PC-9 (cell line): ENCODE measurements at regions not wholly inside any gene's neighbourhood (a gene's known extent, or its start where the extent isn't known, plus 50 kb on each side); places are given as distances from the start of the nearest gene placed in this dataset.

Experiments
- BruUV-seq: library from RNA; stranded (reverse); fragments of 400-500 nt; replicated peaks from 2 replicates; lab custom pipeline; 2021; lab: Mats Ljungman, UMichigan
- CTCF ChIA-PET: fragments of 300-600 bp; sonication (Branson Sonifier 250); formaldehyde crosslinking; loops from one replicate; lab custom pipeline; 2022; ENCODE audit warnings: antibody characterized with exemption; lab: Charles Lee
- POLR2A ChIA-PET: fragments of 300-600 bp; sonication (Branson Sonifier 250); formaldehyde crosslinking; loops from one replicate; lab custom pipeline; 2022; ENCODE audit warnings: antibody characterized with exemption; ENCODE audit not compliant: unreplicated experiment; lab: Charles Lee
- DNase-seq, 2 experiments: peaks; one replicate each; pipeline versions ENCODE4 v3.0.0 to v3.0.0-alpha.2; 2015 to 2022; ENCODE audit warnings: mixed read lengths in 1 of 2
- H2AFZ ChIP-seq: fragments of 200-600 bp; sonication (generic); 2 replicates; pipeline ENCODE4 v1.8.1; 2017; ENCODE audit warnings: antibody characterized with exemption
- H3F3A ChIP-seq: fragments of 200-600 bp; sonication (generic); 2 replicates; pipeline ENCODE4 v1.8.1; 2017; ENCODE audit warnings: antibody characterized with exemption, mild to moderate bottlenecking, low read depth; ENCODE audit not compliant: insufficient read depth
- H3K27ac ChIP-seq: fragments of 200-600 bp; sonication (generic); 2 replicates; pipeline ENCODE4 v1.6.1; 2016; ENCODE audit warnings: mixed run types
- H3K27me3 ChIP-seq: fragments of 200-600 bp; sonication (generic); 2 replicates; pipeline ENCODE4 v1.6.1; 2016; ENCODE audit warnings: low read depth, mixed run types; ENCODE audit not compliant: insufficient read depth
- H3K36me3 ChIP-seq: fragments of 200-600 bp; sonication (generic); 2 replicates; pipeline ENCODE4 v1.6.1; 2016; ENCODE audit warnings: low read depth, mixed run types
- H3K4me1 ChIP-seq: fragments of 200-600 bp; sonication (generic); replicated peaks from 2 replicates; pipeline ENCODE4 v1.6.1; 2016; ENCODE audit warnings: mixed run types; ENCODE audit not compliant: insufficient read depth
- H3K4me2 ChIP-seq: fragments of 200-600 bp; sonication (generic); 2 replicates; pipeline ENCODE4 v1.6.1; 2017; ENCODE audit warnings: mixed run types
- H3K4me3 ChIP-seq: fragments of 200-600 bp; sonication (generic); 2 replicates; pipeline ENCODE4 v1.6.1; 2016; ENCODE audit warnings: mixed run types
- H3K79me2 ChIP-seq: fragments of 200-600 bp; sonication (generic); 2 replicates; pipeline ENCODE4 v1.6.1; 2017; ENCODE audit warnings: low read depth, mixed run types
- H3K9me2 ChIP-seq: fragments of 200-600 bp; sonication (generic); 2 replicates; pipeline ENCODE4 v1.8.1; 2017; ENCODE audit warnings: mild to moderate bottlenecking; ENCODE audit not compliant: insufficient read depth
- H3K9me3 ChIP-seq: fragments of 200-600 bp; sonication (generic); 2 replicates; pipeline ENCODE4 v1.8.1; 2016; ENCODE audit warnings: low read depth; ENCODE audit not compliant: insufficient read depth
- H4K20me1 ChIP-seq: fragments of 200-600 bp; sonication (generic); 2 replicates; pipeline ENCODE4 v1.8.1; 2017; ENCODE audit not compliant: insufficient read depth
- CTCF ChIP-seq: fragments of 200-600 bp; sonication (generic); conservative IDR thresholded peaks from 2 replicates; pipeline ENCODE4 v1.6.1; 2017; ENCODE audit warnings: mixed run types, antibody characterized with exemption, mild to moderate bottlenecking, moderate library complexity
- EZH2 ChIP-seq: fragments of 200-600 bp; sonication (generic); IDR thresholded peaks from 2 replicates; pipeline ENCODE4 v1.8.0; 2017; ENCODE audit warnings: antibody characterized with exemption, low read depth
- intact Hi-C: fragments of 100-400 bp; cut with micrococcal nuclease; formaldehyde crosslinking; loops from one replicate; pipeline ENCODE4 v1.10.0; 2022; ENCODE audit not compliant: unreplicated experiment

- H2AFZ ChIP-seq, result no peak overlapping the region
- no peaks in the 10 kb centered on the region for H3K79me2 ChIP-seq
- no peaks in the 10 kb centered on the region for H3K9me2 ChIP-seq
- no peaks in the 10 kb centered on the region for H3K9me3 ChIP-seq
- no peaks in the 10 kb centered on the region for H3K36me3 ChIP-seq
- POLR2A ChIA-PET, result no interaction called here
- no peaks in the 10 kb centered on the region for H3F3A ChIP-seq
- DNase-seq, result no peak
- intact Hi-C loops, result no loop called here
- CTCF ChIA-PET, result no interaction called here
- no peaks in the 10 kb centered on the region for H3K27me3 ChIP-seq
- no TSS peak for BruUV-seq
- H4K20me1 ChIP-seq, result no peaks in the 10 kb centered on the region
- TF ChIP-seq CTCF, result no peak
- TF ChIP-seq EZH2, result no peak
- H3K4me2 ChIP-seq, result no peak overlapping the region
- H3K4me1 ChIP-seq, result no peaks in the 10 kb centered on the region
- H3K4me3 ChIP-seq, result no peak overlapping the region
- no peak overlapping the region for H3K27ac ChIP-seq
These were observed 480.8 kb upstream of the TECRL start for GRCh38 chr4:64889906-64890610.

GRCh38 chr4:64883087-64883807 lies 474.0 kb upstream of the TECRL start:
- no peak overlapping the region for H3K27ac ChIP-seq
- intact Hi-C loops, result no loop called here
- DNase-seq, result no peak

More at GRCh38 chr4:64883087-64883807, 474.0 kb upstream of the TECRL start:
- Histone ChIP-seq H3K4me1 (no peaks in the 10 kb centered on the region), H3F3A (no peaks in the 10 kb centered on the region), H3K79me2 (no peaks in the 10 kb centered on the region), H3K4me3 (no peak overlapping the region), H3K9me2 (no peaks in the 10 kb centered on the region), H2AFZ (no peak overlapping the region), H3K36me3 (no peaks in the 10 kb centered on the region), H3K9me3 (no peaks in the 10 kb centered on the region), H4K20me1 (no peaks in the 10 kb centered on the region), H3K27me3 (no peaks in the 10 kb centered on the region), H3K4me2 (no peak overlapping the region)
- POLR2A ChIA-PET, result no interaction called here
- TF ChIP-seq EZH2 (no peak), CTCF (no peak)
- no TSS peak for BruUV-seq
- CTCF ChIA-PET, result no interaction called here
